Epidermal melanocyte (primary cell): ENCODE measurements at regions not wholly inside any gene's neighbourhood (a gene's known extent, or its start where the extent isn't known, plus 50 kb on each side); places are given as distances from the start of the nearest gene placed in this dataset.

ENCODE experiments used
- DNase-seq: peaks from one replicate; pipeline ENCODE4 v3.0.0; 2011; ENCODE audit warnings: low spot score; ENCODE audit not compliant: insufficient read length

GRCh38 chr5:33281431-33281843, 159.3 kb upstream of the TARS1 start:
- no peak for DNase-seq

DNA sequence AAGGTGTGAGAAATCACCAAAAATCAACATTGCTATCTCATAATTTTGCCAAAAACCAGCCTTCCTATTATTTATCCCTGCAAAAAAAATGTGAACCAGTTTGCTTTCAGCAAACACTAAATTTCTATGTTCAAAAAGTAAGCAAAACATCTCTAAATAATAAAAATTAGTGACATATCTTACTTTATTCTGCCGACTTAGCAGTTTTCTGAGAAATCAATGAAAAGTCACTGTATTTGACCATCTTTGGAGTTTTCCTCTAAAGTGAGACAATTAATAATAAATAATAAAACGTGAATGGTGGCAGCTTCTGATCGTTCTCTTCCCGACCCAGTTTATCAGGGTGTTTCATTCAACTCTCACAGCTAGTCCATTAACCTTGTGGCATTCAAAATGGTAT, 158.6 kb upstream of the TARS1 start:
- DNase-seq, result no peak

DNA sequence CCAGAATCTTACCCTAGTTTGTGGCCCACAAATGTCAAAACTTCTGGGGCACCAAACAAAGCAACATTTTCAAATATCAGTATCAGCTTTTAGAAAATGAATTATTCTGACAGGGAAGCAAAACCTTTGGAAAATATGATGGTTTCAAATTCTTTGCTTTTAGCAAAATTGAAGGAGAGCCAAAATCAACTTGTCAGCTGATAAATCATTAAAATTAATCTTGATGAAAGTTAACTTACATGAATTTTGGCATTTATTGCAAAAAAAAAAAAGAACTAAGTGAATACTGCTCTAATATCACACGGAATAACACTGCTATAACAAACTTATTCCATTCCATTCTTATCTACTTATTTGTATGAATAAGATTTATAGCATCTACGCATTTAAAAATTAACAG, 158.1 kb upstream of the TARS1 start:
- no peak for DNase-seq

GRCh38 chr5:33283243-33283642, 157.5 kb upstream of the TARS1 start:
- no peak for DNase-seq

DNA sequence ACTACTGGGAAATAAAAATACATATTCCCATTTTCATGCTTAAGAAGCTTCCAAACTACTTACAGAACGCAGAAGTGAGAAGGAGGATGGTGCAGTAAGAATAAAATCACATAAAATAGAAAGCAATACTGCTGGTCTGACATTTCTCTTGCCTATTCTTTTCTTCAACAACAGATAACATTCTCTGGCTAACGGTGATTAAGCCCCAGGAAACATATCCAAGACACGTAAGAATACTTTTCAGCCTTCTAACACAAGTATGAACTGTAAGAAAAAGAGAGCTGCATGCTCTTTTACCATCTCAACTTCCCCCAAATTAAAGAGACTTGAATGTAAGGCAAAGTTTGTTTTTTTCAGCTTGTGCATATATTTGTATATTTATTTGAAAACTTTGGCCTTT, 156.1 kb upstream of the TARS1 start:
- no peak for DNase-seq

- no peak for DNase-seq
These were observed 153.5 kb upstream of the TARS1 start for GRCh38 chr5:33287242-33287641.

GRCh38 chr5:33291216-33292000, 149.4 kb upstream of the TARS1 start:
- DNase-seq, result no peak

DNA sequence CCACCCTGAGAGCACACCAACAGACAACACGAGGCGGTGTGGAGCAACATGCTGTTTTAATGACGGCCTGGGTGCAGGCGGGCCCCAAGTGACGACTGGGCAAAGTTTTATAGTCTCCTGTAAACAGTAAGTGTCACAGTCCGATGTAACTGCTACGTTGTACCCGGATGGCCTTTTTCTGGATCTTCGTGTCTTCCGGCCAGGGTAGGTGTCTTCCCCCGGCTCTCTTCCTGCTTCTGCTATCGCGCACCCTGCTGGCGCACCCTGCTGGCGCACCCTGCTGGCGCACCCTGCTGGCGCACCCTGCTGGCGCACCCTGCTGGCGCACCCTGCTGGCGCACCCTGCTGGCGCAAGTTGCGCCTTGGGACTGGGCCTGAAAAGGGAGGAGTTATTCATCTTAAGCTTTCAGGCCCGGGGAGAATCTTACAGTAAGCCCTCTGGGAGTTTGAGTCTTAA, 143.0 kb upstream of the TARS1 start:
- DNase-seq, result no peak

- no peak for DNase-seq
These were observed 141.1 kb upstream of the TARS1 start for GRCh38 chr5:33299621-33300208.

GRCh38 chr5:33300209-33300742, 140.5 kb upstream of the TARS1 start:
- no peak for DNase-seq

DNA sequence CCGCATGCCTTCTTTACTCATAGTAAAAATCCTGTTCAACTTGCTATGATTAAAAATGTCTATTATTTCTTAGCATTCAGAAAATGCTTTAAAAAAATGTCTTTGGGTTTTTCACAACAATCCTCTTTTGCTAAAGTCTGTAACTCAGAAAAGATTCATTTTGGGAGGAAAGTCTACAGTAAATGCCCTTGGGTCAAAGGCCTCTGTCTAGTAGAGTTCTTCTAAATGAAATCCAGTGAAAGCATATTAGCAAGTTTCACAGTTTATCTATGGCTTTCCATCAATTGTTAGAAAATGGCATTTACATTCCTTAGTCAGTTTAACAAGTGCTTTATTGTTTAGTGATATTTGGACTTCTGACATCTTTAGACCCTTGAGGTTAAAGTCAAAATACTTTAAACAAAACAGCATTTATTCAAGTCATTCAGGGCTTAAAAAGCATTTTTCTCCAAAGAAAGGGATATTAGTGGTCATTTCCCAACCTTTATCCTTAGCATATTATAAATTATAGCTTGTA, 137.1 kb upstream of the TARS1 start:
- DNase-seq, result no peak

DNA sequence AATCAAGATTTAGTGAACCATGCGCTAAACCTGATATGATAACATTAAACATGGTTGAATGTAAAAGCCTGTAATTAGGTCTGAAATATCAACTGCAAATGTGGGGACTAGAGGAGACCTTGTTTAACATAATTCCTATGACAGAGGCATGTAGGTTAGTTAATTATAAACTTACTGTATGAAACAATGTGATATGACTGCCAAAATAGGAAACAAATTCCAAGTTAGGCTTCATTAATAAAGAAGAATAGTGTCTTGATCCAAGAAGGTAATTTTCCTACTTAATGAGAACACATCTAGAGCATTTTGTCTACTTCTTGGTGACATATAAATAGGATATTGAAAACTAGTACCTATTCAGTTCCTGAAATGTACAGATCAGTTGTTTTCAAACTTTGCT, 136.2 kb upstream of the TARS1 start:
- no peak for DNase-seq

GRCh38 chr5:33305572-33305971, 135.2 kb upstream of the TARS1 start:
- no peak for DNase-seq

DNA sequence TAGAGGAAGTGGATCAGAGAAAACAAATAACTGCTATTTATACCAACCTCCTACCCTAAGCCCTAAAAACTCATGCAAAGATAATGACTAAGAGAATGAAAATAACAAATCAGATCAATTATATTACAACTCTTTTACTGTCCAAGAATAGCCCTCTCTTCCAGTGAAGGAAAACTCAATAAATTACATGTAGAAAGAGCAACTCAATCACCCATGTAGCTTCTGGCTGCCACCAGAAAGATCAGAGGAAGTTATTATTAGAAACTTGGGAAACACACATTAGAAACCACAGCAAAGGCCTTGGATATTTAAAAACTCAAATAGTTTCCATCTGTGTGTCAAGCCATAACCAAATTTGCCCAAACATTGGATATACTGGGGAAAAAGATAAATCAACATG, 134.0 kb upstream of the TARS1 start:
- DNase-seq, result no peak

DNA sequence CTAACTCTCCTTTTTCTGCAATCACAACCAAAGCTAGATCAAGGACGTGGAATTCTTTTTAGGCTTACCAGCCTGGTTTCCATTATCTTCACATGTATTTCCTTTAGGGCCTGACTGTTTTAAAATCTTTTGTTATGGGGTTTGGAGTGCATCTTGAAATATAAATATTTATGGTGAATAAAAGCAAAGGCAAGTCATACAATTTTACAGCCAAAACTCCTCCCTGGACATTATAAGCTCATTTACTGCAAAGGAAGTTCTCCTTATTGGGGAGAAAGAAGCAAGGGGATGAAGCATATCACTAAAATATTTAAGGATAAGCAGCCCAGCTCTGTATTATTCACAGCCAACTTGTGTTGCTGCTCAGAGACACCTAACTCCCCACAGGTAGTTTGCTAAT, 132.2 kb upstream of the TARS1 start:
- no peak for DNase-seq

- no peak for DNase-seq
These were observed 131.7 kb upstream of the TARS1 start for GRCh38 chr5:33309068-33309467.

DNA sequence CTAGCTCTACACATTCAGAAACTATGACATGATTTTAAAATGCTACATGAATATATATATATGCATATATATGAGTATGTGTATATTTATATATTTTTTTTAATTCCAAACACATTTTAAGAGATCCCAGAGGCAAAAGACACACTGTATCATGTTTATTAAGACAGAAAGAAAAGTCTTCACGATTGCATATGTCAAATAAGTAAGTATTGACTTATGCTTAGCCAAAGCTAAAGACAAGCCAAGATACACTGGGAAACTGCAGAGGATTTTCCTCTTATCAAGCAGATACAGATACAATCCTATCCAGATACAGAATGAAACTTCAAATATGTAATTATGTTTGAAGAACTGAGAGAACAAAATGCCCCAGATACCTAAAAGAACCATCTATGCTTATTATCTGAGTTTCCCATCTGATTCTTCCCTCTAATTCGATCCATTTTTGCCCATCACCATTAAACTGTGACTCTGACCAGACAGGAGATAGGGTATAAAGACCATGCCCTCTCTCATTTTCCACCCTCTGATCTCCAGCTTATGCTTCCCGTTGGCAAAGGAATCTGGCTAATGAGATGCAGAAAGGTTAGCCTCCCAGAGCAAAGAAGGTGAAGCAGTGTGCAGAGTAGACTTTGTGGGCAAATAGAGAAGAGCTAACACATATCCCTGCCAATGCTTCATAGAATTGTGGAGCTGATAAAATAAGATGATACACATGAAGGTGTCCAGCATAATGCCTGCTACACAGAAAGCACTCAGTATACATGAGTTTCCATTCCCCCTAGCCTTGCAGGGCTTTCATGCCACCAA, 131.0 kb upstream of the TARS1 start:
- no peak for DNase-seq

GRCh38 chr5:33310451-33310850, 130.3 kb upstream of the TARS1 start:
- DNase-seq, result no peak

DNA sequence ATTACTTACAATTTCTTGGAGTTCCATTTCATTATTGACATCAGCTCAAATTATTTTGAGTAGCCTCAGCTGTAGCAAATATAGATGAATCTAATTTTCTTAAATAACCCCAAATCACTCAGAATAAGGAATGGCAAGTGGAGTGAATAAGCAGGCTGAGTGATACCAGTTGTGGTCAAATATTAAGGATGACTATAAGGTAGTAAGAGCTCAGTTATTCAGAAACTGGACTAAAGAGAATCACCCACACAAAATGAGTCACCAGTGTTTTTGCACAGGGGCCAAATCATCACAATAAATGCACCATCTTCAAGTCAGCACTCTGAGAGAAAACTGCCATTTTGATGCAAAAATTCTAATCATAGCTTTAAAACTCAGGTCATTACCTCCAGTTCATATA, 128.9 kb upstream of the TARS1 start:
- DNase-seq, result no peak

DNA sequence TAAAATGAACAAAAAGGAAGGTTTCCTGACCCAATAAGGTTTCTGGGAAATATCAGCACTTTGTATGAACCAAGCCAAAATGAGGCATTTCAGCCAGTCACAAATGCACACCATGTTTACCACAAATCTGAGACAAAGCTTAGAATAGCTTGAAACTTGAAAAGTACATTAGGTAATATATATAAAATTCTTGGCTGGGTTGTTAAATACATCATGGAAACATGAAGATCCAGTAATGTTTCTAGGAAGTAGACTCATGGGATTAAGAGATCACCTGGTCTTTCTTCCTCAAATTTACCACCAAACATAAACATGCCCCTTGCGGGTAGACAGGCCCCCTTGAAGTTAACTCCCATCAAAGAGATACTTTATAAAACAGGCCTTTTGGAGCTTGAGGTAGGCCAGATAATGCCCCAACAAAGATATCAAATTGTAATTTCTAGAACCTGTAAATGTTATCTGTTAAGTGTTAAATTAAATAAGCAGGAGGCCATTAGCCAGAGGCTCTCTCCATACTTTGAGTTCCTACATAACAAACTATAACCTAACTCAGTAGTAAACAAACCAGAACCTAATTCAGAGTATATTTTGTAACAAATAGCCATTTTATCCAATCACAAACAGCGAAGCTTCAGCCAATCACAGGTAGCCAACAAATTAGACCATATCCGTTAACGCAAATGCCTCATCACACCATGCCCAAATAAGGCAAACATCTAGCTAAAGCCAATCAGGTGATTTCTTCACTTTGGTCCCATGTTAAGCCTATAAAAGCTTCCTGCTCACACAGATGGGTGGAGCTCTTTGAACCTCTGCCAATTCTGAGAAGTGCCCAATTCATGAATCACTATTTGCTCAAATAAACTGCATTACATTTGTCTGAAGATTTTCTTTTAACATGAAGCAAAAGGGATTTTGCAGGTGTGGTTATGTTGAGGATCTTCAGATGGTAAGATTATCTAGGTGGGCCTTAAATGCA, 127.9 kb upstream of the TARS1 start:
- DNase-seq, result no peak

- DNase-seq, result no peak
These were observed 125.6 kb upstream of the TARS1 start for GRCh38 chr5:33315189-33315588.
